Fibroblast of skin of abdomen (primary cell): ENCODE measurements at regions not wholly inside any gene's neighbourhood (a gene's known extent, or its start where the extent isn't known, plus 50 kb on each side); places are given as distances from the start of the nearest gene placed in this dataset.

ENCODE experiments used
- DNase-seq: peaks from one replicate; pipeline ENCODE4 v3.0.0-alpha.2; 2013

DNA sequence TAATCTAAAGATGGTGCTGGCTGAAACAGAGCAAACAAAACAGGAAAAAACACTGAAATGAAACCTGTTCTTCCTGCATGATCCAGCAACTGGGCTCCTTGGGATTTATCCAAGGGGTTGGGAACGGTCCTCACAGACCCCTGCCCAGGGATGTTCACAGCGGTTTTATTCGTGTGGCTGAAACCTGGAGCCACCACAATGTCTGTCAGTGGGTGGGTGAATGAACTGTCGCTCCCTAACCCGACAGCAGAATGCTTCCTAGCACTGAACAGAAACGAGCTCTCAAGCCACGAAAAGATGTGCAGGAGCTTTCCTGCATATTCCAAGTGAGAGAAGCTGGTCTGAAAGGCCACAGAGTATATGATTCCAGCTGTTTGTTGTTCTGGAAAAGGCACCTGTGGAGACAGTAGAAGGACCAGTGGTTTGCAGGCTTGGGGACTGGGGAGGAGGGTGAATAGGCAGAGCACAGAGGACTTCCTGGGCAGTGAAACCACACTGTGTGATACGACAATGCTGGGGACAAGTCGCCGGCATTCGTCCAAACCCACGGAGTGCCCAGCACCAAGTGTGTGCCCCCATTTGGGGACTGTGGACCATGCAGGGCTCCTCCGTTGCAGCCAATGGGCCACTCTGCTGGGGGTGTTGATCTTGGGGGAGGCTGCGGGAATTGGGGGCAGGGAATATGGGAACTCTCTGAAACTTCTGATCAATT, 73.9 kb downstream of the TEX29 start:
- no peak for DNase-seq

DNA sequence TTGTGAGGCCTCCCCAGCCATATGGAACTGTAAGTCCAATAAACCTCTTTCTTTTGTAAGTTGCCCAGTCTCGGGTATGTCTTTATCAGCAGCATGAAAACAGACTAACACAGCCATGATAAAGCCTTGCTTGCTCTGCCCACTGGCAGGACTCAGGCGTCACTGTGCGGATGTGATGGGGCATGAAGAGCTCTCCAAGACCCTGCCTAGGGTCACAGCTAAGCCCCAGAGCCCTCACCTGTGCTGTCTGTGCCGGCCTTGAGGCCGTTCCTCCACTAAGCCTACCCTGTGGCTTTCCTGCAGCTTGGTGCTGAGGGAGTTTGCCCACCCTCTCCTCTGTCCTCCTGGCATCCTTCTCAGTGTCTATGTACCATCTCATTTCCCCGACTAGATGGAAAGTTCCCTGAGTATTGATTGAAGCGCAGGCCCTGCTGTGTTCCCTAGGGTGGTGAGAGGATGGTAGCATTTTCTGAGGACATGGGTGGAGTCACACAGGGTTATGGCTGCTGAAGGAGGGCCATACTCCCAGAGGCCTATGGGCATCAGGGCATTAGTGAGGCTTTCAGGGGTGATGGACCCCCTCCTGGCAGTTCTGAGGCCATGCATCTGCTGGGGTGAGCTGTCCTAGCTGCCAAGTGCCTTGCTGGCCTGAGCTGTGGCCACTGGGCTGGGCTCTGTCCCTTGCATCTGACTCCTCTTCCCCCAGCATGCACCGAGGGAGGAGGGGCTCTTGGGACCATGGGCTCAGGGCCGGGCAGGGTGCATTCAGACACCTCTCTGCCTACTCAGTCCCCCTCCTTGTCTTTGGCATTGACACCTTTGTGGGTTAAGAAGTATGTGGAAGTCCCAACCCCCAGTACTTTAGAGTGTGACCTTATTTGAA, 75.3 kb downstream of the TEX29 start:
- DNase-seq, result no peak

DNA sequence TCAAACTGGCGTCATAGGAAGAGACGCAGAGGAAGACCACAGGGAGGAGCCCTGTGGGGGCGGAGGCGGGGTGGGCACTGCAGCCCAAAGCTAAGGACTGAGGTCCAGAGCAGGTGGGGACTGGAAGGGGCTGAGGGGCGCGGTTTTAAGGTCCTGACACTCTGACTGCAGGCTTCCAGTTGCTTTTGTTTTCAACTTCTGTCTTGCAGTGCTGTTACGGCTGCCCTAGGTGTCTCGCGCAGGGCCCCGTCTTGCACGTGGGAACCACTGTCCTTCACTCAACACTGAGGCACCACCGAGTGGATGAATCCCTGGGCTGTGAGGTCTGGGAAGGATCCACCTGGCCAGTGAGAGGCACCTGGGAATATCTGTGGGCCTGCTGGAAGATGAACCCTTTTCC, 76.0 kb downstream of the TEX29 start:
- no peak for DNase-seq

DNA sequence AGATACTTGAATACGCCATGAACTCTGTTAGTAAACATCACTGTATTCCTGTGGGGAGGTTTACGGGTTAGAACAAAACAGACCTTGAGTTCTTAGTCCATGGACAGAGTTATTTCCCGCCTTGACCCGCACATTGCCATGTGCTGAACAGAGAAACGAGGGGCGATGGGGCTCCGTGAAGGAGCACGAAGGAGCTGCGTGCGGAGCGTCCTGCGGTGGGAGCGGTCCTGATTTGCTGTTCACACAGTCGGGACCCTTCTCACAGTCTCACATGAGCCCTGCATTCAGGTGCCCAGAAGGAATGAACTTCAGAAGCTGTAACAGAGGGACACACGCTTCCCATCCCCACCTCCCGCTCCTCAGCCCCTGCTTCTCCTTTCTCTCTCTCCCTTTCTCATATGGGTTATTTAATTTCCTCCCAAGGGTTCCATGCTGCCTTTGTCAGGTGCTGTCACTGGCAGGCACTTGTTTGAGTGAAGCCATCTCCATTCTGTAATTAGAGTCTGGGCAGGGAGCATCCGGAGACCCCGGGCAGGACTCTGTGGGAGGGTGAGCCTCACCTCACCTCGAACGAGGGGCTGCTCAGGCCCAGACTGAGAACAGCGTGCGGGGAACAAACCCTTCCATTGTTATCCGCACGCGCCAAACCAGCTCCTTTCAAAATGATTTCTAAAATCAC, 76.9 kb downstream of the TEX29 start:
- no peak for DNase-seq

DNA sequence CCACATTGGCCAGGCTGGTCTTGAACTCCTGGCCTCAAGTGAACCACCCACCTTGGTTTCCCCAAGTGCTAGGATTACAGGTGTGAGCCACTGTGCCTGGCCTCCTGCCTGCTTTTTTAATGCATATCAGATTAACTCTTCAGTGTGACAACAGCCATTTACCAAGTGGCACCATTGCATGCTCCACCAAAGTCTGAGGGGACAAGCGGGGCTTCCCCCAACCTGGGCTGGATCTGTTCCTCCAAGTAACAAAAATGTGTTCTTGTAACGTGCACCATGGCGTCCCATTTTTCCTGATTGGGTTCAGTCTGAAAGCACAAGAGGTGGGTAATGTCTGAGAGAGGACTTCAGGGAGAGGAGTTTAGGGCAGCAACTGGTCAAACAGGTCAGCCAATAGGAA, 77.8 kb downstream of the TEX29 start:
- DNase-seq, result no peak

DNA sequence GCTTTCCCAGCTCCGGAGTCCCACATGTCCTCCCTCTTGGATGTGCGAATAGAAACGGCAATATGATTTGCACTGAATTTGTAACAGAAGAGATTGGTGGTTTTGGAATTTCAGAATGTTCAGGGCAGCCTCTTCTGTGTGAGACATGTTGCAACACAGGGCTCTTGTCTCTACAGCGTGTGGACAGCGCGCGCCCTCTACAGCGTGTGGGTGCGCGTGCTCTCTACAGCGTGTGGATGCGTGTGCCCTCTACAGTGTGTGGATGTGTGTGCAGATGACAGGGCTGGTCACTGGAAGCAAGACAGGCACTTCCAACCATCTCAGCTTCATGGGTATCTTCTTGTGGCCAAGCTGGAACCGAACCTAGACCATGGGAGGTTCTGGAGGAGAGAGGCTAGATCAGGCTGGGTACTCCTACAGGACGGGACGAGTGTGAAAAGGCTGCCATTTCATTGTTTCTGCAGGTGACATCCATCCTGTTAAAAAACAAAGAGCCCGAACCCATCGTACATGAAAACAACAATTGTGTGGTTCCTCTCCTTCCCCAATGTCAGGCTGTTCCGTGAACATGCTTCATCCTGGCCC, 78.4 kb downstream of the TEX29 start:
- peak; percentile 5 for DNase-seq

DNA sequence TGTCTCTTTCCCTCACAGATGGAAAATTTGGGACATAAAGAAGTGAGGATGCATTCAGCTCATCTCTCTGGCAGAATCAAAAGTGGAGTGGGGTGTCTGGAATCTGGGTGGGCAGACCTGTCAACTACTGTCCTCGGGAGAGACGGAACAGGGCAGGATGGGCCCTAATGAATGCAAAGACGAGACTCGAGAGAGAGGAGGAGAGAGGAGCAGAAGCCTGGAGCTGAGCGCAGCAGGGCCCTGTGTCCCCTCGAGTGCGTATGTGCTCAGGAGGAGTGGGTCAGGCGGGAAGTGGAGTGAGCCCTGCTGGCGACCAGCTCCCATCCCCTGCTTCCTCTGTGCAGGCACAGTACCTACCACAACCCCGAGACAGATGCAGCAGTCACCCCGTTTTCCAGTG, 78.9 kb downstream of the TEX29 start:
- no peak for DNase-seq

DNA sequence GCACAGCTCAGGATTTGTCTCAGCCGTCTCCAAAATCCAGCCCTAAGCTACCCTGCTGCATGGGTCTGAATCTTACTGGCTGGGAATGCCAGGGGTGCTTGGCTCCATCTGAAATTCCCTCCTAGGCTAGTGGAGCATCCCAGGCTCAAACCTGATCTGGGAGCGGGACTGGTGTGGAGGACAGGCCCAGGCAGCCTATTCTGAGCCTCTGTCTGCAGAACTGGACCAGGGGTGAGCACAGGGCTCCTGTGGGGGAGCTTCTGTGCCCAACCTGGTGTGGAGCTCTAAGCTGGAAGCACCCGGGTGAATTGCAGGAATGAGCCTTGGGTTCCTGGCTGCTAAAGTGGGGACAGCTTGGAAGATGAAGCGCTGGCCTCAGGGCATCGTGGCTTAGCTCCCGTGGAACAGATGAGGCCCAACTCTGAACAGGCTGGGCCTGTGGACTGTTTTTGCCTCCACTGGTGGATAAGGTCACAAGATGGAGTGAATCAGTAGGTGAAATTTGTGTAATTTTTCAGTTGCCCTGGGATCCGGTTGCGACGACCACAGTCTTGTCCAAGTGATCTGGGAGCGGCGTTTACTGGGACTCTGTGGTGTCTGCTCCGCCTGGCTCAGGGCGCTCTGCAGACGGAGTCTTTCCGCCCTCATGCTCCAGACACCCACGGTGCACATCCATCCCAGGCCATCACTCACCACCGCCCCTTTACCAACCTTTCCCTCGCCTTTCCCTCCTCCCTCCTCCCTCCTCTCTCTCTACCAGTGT, 79.5 kb downstream of the TEX29 start:
- no peak for DNase-seq

DNA sequence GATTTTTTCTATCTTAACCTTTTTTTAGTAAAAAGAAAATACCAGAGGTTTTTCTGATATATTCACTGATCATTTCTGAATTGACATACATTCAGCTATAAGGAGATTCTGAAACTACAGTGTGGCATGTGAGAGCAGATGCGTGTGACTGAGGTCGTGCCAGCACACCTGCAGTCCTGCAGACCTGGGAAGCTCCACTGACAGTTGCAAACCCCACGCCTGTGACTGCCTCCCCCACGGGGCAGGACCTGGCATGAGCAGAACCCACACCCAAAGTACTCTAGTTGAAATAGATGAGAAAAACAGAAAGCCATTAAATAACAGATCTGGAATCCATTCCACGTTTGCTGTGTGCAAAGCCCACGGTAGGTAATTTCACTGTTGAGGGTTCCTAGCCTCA, 80.7 kb downstream of the TEX29 start:
- DNase-seq, result no peak

DNA sequence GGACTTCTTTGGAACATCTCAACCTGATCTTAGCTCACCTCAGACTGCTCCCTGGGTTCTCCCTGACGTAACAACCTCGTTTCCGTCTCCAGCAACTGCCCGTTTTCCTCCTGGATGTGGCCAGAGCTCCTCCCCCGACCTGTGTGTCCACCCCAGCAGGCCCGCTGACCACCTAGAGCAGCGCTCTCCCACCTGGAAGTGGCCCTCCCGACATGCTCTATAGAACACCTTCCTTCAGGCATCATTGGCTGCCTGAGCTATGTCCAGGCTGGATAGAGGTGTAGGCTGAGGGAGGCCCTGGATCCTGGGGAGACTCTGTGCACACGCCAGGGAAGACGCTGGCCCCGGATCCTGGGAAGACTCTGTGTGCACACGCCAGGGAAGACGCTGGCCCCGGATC, 81.3 kb downstream of the TEX29 start:
- DNase-seq, result no peak

DNA sequence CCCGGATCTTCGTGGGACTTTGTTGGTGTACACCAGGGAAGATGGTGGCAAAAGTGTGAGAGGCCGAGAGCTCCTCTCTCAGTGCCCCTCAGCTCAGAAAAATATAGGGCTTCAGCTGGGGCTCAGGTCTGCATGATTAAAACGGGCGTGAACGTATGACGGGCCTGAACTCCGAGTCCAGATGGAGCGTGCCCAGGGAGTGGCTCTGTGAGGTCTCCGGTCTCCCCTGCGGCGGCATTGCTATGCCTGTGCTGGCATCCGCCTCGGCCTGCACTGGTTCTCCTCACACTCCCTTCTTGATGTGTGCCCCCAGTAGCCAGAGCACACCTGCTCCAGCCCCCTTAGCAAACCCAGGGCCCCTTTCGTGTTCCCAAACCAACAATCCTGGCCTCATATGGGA, 82.0 kb downstream of the TEX29 start:
- DNase-seq, result no peak

DNA sequence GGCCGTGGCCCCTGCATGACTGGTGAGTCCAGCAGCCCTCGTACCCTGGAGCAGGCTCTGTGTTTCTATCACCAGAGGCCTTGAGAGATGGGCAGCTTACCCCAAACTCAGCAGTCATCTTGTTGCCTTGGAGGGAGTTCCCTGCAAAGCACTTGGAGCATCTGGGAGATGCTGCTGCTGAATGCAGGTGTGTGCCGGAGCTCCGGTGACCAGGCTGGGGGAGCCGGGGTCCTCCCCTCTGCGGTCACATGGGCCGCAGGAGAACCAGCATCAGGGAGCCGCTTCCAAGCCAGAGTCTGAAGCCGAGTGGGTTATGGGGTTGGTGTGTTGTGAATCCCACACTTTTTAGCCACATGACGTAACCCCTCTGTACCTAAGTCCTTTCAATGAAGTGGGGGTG, 82.8 kb downstream of the TEX29 start:
- DNase-seq, result no peak

DNA sequence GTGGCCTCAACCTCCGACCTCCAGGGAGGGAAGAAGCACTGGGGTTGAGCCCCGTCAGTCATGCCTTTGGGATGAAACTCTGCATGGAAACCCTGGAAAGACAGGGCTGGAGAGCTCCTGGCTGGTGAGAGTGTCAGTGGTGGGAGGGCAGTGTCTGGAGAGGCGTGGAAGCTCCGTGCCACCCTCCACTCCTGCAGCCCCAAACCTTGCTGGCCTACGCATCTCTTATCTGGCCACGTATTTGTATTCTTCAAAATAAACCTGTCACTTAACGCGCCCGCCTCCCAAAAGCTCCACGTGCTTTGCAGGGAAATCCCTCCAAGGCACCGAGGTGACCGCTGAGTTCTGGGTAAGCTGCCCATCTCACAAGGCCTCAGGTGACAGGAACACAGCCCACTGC, 84.3 kb downstream of the TEX29 start:
- no peak for DNase-seq

DNA sequence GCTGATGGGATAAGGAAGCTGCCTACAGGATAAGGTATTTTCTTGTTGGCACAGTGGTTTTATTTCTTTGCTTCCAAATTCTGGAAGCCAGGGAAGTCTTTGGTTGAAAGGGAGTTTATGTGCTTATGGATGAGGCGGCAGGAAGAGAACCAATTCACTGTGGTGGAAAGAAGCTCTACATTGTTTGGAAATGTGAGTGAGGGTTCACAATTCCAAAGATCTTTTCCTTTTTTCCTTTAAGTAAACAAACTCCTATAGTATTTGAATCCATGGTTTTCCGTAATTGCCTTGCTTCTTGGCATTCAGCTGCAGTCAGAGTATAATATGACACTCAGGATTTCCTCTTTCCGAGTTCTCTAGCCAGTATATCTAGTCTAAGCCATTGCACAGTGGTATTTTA, 86.2 kb downstream of the TEX29 start:
- DNase-seq, result no peak

DNA sequence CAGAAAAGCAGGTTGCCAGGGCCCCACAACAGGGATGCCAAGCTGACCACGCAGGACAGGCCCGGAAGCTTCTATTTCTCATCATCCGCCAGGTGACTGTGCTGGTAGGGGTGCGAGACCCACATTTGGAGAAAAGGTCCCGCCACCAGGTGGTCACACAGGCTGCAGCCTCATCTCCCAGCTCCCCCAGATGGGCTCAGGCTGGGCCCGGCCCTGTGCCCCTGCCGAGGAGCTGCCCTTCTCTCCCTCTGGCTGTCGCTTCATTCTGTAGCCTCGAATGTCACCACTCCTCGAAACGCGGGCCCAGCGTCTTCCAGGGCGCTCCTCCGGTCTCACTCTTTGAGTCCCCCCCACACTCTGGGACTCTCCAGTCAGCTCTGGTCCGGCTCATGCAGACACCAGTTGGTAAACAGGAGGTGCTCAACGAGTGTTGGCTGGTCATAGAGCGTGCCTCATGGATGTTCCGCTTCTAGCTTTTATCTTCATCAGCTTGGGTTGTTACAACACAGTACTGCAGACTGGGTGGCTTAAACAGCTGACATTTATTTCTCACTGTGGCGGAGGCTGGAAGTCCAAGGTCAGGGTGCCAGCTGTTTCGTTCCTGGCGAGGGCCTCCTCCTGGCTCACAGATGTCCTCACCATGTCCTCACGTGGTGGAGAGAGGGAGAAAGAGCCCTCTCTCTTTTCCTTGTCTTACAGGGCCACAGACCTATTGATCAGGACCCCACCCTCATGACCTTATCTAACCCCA, 87.1 kb downstream of the TEX29 start:
- DNase-seq, result no peak

DNA sequence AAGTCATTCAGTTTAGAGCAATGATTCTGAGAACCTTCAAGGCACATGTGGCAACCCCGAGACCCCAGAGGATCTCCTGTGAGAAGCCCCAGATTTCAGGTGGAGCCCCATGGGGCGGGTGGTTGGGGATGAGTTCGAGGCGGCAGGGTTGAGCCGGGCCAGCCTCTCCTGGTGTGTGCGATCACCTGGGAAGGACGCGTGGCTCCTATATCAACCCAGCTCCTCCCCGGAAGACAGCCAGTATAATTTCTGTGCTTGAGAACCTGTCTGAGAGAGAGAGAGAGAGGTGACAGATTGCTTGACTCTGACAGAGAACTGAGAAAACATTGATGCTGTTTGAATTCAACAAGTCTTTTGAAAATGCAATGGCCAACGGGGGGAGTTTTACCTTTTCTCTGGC, 89.0 kb downstream of the TEX29 start:
- DNase-seq, result no peak

DNA sequence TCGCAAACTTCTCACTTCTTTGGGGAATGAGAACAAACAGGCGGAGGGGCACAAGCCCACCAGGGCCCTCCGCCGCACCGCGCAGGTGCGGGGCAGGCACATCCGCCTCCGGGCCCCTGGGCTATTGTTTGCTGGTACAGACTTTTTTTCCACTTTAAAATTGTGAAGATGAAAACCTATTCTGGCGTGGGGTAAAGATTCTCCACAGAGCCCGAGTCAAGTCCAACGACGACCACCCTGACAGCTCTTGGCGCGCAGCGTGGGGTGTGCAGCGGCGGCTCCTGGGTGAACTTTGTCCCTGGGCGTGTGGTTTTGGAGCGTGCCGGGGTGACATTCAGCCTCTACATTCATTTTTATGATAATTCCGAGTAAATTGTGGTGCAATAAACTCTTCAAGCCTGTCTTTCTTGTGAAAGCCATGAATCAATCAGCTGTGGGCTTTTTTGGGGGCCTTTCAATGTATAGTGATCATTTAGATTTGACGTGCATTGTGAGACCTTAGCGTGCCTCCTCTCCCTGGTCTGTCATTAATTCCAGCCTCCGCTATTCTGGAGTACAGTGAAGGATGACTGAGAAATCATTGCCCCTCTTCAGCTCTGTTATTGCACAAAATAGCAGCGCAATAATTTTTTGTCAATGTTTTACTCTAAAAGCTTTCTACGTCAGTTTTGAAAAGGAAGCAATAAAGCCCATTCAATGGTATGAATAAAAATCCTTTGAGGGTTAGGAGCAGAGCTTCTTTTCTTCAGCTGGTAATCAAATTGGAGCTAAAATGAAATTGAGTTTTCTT, 90.0 kb downstream of the TEX29 start:
- DNase-seq, result no peak

DNA sequence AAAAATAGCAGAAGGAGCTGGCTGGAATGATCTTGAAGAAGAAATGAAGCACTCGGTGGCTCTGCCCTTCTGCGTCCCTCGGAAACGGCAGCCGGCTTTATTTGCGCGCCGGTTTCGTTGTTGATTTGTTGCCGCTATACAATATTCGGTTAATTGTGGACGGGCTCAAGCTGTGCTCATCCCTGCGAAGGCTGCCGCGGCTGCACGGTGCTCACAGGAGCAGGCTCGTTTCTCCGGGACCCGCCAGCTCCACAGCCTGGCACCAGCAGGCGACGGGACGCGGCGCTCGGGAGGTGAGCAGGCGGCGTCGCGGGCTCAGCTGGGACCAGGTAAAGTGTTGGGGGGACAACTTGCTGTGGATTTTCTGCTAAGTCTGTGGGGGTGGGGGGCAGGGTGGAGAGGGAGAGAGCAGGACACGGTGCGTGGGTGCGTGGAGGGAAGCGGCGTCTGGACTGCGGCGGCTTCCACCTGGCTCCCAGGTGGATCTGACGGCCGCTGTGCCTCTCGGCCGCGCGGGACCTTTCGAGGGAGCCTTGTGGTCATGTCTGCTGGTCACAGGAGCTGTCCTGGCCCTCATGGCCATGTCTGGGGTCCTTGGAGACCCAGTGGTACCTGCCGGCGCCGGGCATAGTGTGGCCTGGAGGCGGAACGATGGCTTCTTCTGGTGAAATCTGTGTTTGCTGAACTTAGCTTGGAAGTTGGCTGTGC, 90.9 kb downstream of the TEX29 start:
- no peak for DNase-seq

DNA sequence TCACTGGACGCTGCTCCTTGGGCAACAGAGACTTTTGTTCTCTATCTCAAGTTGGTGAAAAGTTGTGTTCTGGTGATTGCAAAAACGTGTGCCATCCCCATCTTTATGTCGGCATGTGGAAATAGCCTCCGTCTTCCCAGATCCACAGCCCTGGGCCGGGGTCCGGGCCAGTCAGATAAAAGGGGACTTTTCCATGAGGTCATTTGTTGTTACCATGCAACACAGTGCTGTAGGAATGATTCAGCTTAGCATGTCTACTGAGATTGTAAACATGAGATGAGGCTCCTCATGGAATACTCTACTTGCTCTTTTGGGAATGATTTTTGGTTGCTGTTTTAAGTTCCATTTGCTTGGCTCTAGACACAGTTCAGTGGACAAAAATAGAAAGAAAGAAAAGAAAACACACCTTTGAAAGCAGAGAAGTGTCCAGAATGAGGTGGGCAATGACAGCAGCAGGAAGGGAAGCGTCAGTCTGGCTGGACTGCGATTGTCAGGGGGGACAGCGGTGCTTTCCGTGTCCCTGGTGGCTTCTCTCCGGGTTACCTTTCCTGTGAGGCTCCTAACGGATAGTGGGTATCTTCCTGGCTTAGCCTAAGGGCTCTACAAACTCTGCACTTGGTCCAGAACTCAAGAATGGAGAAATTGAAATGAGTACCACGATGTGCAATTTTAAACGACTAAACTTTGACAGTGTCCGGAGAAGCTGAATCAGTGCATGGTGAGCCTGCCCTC, 91.6 kb downstream of the TEX29 start:
- DNase-seq, result no peak
